Ascending aorta (tissue), 2 donors: ENCODE measurements at regions not wholly inside any gene's neighbourhood (a gene's known extent, or its start where the extent isn't known, plus 50 kb on each side); places are given as distances from the start of the nearest gene placed in this dataset.

ENCODE experiments used
- DNase-seq, 2 donors: peaks; one replicate each; pipeline ENCODE4 v3.0.0-alpha.2; 2019; ENCODE audit warnings: low spot score in 2 of 2
- H3K27ac ChIP-seq, 2 donors: fragments of 200-600 bp; sonication (generic); one replicate each; pipeline ENCODE4 v1.5.1; 2016 to 2017; ENCODE audit warnings: mild to moderate bottlenecking in 1 of 2
- H3K27me3 ChIP-seq: fragments of 200-600 bp; sonication (generic); one replicate; pipeline ENCODE4 v1.5.1; 2017
- H3K36me3 ChIP-seq, 2 donors: fragments of 200-600 bp; sonication (generic); one replicate each; pipeline ENCODE4 v1.5.1; 2016
- H3K4me1 ChIP-seq, 2 donors: fragments of 200-600 bp; sonication (generic); one replicate each; pipeline ENCODE4 v1.5.1; 2016 to 2017; ENCODE audit warnings: mild to moderate bottlenecking in 1 of 2
- H3K4me3 ChIP-seq, 2 donors: fragments of 200-600 bp; sonication (generic); one replicate each; pipeline ENCODE4 v1.5.1; 2016 to 2017; ENCODE audit warnings: mild to moderate bottlenecking in 1 of 2
- H3K9me3 ChIP-seq, 2 donors: fragments of 200-600 bp; sonication (generic); one replicate each; pipeline ENCODE4 v1.5.1; 2016
- intact Hi-C: fragments of 100-400 bp; cut with DNase I; formaldehyde crosslinking; loops from one replicate; pipeline ENCODE4 v1.15.1; 2023
- TF ChIP-seq, protein P1 (sequence below), 3 experiments: fragments of 200-600 bp in 2 of 3; fragments of 450-650 bp in 1 of 3; sonication (generic) in 2 of 3; IDR thresholded peaks; one replicate each; pipeline ENCODE4 v1.5.1; 2016 to 2019; ENCODE audit warnings: antibody characterized with exemption in 3 of 3, mild to moderate bottlenecking in 1 of 3, moderate library complexity in 1 of 3

DNA sequence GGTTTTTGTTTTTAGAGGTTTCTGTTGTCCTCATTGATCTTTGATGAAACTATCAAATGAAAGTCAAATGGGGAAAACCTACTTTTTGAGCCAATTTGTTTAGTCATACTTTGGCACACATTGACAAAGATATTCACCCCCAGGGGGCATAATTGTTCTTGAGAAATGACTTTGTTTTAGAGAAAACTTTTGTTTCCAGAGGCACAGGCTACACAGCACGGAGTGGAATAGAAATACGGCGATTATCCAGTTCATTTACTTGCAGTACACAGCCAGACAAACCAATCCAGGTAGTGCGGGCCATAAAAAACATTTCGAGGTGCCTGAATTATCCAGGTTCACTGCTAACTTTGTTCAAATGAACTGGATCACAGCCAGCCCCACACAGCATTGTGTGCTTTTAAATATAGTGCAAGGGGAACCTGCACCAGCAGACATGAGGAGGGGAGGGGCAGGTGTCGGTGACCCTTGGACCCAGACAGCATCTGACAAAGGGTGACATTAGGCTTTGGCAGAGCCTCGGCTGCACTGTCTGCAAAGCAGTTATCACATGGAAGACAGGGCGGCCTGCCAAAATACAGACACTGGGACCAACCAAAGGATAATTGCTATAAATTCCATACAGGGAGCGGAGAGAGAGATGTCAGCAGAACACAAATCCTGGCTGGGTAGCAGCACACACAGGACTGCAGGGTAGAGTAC is 179.6 kb upstream of the NOCT start:
- no peaks in the 10 kb centered on the region for H3K36me3 ChIP-seq
- H3K4me1 ChIP-seq = no peaks in the 10 kb centered on the region
- no peak overlapping the region for H3K4me3 ChIP-seq
- intact Hi-C loops = no loop called here
- H3K9me3 ChIP-seq = no peaks in the 10 kb centered on the region
- no peaks in the 10 kb centered on the region for H3K27me3 ChIP-seq
- TF ChIP-seq, protein P1, sequence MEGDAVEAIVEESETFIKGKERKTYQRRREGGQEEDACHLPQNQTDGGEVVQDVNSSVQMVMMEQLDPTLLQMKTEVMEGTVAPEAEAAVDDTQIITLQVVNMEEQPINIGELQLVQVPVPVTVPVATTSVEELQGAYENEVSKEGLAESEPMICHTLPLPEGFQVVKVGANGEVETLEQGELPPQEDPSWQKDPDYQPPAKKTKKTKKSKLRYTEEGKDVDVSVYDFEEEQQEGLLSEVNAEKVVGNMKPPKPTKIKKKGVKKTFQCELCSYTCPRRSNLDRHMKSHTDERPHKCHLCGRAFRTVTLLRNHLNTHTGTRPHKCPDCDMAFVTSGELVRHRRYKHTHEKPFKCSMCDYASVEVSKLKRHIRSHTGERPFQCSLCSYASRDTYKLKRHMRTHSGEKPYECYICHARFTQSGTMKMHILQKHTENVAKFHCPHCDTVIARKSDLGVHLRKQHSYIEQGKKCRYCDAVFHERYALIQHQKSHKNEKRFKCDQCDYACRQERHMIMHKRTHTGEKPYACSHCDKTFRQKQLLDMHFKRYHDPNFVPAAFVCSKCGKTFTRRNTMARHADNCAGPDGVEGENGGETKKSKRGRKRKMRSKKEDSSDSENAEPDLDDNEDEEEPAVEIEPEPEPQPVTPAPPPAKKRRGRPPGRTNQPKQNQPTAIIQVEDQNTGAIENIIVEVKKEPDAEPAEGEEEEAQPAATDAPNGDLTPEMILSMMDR (IDR thresholded peaks at IDR 0.05) = no peak
- no peak for DNase-seq
- H3K27ac ChIP-seq = no peak overlapping the region

DNA sequence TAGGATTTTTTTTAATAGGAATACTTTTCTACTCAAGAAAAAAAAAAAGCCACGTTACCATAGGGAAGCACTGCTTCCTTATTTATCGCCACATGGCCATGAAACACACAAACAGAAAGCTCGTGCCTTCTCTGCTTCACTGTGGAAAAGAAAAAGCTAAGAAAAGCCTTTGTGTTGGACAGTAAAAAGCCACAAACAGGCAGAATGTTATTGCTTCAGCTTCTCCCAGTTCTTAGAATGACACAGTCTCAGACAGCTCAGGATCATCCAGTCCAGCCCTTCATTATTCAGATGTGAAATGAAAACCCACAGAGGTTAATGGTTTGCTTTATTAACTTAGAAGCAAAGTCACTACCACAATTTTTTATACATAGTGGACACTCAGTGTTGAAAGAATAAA is 181.6 kb upstream of the NOCT start:
- intact Hi-C loops = no loop called here
- H3K27ac ChIP-seq = no peak overlapping the region
- no peaks in the 10 kb centered on the region for H3K27me3 ChIP-seq
- H3K9me3 ChIP-seq = no peaks in the 10 kb centered on the region
- TF ChIP-seq, protein P1 (IDR thresholded peaks at IDR 0.05) = no peak
- DNase-seq = no peak
- no peak overlapping the region for H3K4me3 ChIP-seq
- no peaks in the 10 kb centered on the region for H3K36me3 ChIP-seq
- H3K4me1 ChIP-seq = no peaks in the 10 kb centered on the region

DNA sequence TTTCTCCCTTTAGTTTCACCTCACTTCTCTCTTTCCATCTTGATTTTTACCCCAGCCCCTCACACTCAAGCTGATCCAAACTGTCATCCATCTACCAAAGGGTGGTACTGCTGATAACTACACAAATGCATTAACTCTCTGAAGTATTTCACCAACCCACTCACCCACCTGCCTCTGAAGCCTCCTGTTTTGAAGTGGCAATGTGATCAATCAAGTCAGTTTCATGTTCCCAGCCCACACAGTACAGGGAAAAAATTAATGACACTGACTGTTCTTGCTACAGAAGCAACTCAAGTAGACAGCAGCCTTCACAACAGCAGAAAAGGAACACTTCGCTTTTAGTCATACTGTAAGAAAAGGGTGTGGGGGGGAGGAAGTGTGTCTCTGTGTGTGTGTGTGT is 183.0 kb upstream of the NOCT start:
- intact Hi-C loops = no loop called here

DNA sequence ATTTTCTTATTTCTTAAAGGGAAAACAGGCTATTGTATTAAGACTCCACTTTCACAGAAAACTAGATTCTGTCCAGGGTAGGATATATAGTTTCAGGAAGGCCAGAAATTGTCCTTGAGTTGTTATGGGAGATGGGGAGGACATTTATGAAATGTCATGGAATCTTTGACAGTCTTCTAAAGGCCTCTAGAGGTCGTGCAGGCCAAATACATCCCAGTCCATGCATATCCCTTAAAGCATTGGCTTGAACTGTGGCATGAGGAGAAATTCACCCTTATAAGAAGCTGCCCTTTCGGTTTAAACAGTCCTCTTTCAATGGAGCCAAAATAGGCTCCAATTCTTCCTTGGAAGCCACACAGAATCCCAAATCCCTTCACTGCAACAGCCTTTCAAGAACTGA is 183.6 kb upstream of the NOCT start:
- Histone ChIP-seq H3K4me1 (no peaks in the 10 kb centered on the region), H3K36me3 (no peaks in the 10 kb centered on the region), H3K27me3 (no peaks in the 10 kb centered on the region), H3K4me3 (no peak overlapping the region), H3K9me3 (no peaks in the 10 kb centered on the region), H3K27ac (no peak overlapping the region)
- TF ChIP-seq, protein P1 (IDR thresholded peaks at IDR 0.05) = no peak
- no peak for DNase-seq
- intact Hi-C loops = no loop called here

More for the DNA sequence above, 183.0 kb upstream of the NOCT start:
- H3K27ac ChIP-seq = no peak overlapping the region
- no peaks in the 10 kb centered on the region for H3K27me3 ChIP-seq
- H3K9me3 ChIP-seq = no peaks in the 10 kb centered on the region
- no peak overlapping the region for H3K4me3 ChIP-seq
- DNase-seq = no peak
- H3K36me3 ChIP-seq = no peaks in the 10 kb centered on the region
- TF ChIP-seq, protein P1 (IDR thresholded peaks at IDR 0.05) = no peak
- H3K4me1 ChIP-seq = no peaks in the 10 kb centered on the region

DNA sequence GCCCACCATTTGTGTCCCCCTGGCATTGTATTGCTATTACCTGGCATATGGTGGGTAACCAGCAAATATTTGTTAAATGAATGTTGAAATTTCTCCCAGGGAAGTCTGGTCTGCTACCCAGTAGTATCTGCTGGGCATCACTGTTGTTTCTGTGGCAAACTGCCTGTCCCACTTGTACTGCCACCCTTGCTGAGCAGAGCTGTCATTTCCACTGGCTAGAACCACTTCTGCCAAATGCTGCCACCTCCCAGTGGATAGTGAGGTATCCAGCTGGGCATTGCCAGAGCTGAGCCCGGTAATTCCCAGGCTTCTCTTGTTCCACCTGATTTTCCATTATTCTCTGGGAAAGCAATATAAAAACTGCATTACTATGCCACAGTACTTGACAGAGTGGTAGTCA is 186.7 kb upstream of the NOCT start:
- Histone ChIP-seq H3K4me3 (no peak overlapping the region), H3K9me3 (no peaks in the 10 kb centered on the region), H3K4me1 (no peaks in the 10 kb centered on the region), H3K36me3 (no peaks in the 10 kb centered on the region), H3K27me3 (no peaks in the 10 kb centered on the region), H3K27ac (no peak overlapping the region)
- intact Hi-C loops = no loop called here
- TF ChIP-seq, protein P1 (IDR thresholded peaks at IDR 0.05) = no peak
- no peak for DNase-seq

- no peaks in the 10 kb centered on the region for H3K9me3 ChIP-seq
- no peaks in the 10 kb centered on the region for H3K36me3 ChIP-seq
- H3K4me1 ChIP-seq = no peaks in the 10 kb centered on the region
- H3K27me3 ChIP-seq = no peaks in the 10 kb centered on the region
- TF ChIP-seq, protein P1 (IDR thresholded peaks at IDR 0.05) = no peak
- intact Hi-C loops = no loop called here
- DNase-seq = no peak
- no peak overlapping the region for H3K4me3 ChIP-seq
- H3K27ac ChIP-seq = no peak overlapping the region
Observed at GRCh38 chr4:138826754-138827153, 188.8 kb upstream of the NOCT start.
